ENCODE measurements at regions not wholly inside any gene's neighbourhood (a gene's known extent, or its start where the extent isn't known, plus 50 kb on each side); places are given as distances from the start of the nearest gene placed in this dataset.

- peak; percentile 92 for TF ChIP-seq RAD51 (IDR thresholded peaks at IDR 0.05; ENCODE audit: borderline replicate concordance, low read depth)
Observed at GRCh38 chr5:143469125-143469524, 65.6 kb upstream of the NR3C1 start (continued).

- no peaks in the 10 kb centered on the region for H3K9me1 ChIP-seq (ENCODE audit: control insufficient read depth, insufficient read depth, low read length)
- H3K4me1 ChIP-seq (replicated peaks in 1 of 2; ENCODE audit: control insufficient read depth in 2 of 2, insufficient read depth in 2 of 2, low read length in 2 of 2) = no peaks in the 10 kb centered on the region
- ChIA-PET CTCF (ENCODE audit: low intra/inter-chr PET ratio) (no interaction called here), POLR2A (no interaction called here)
- no peaks in the 10 kb centered on the region for H3K27me3 ChIP-seq (ENCODE audit: control insufficient read depth in 2 of 2, insufficient read depth in 2 of 2, low read length in 2 of 2)
- intact Hi-C loops (cut with micrococcal nuclease) (no loop called here), in situ Hi-C loops (cut with MboI) (no loop called here)
- no peaks in the 10 kb centered on the region for H3K9me3 ChIP-seq (replicated peaks; ENCODE audit: control insufficient read depth, insufficient read depth, low read depth, low read length)
- FAIRE-seq (no peak), DNase-seq (ENCODE audit: extremely low read depth in 1 of 4, low spot score in 3 of 4) (no peak), ATAC-seq (no peak)
- H3K36me3 ChIP-seq (ENCODE audit: control insufficient read depth, insufficient read depth, low read length) = no peaks in the 10 kb centered on the region
- no peak for TF ChIP-seq HDGF (IDR thresholded peaks at IDR 0.05)
- TF ChIP-seq, protein P1, sequence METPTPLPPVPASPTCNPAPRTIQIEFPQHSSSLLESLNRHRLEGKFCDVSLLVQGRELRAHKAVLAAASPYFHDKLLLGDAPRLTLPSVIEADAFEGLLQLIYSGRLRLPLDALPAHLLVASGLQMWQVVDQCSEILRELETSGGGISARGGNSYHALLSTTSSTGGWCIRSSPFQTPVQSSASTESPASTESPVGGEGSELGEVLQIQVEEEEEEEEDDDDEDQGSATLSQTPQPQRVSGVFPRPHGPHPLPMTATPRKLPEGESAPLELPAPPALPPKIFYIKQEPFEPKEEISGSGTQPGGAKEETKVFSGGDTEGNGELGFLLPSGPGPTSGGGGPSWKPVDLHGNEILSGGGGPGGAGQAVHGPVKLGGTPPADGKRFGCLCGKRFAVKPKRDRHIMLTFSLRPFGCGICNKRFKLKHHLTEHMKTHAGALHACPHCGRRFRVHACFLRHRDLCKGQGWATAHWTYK (CRISPR knock-in tag; IDR thresholded peaks at IDR 0.05) = no peak
- no peak for TF ChIP-seq ZNF174 (CRISPR knock-in tag; IDR thresholded peaks at IDR 0.05)
- TF ChIP-seq PCBP1 (IDR thresholded peaks at IDR 0.05; ENCODE audit: low read depth, low read length, poor library complexity, severe bottlenecking) = no peak
- no peak for TF ChIP-seq BCLAF1 (IDR thresholded peaks at IDR 0.05; ENCODE audit: borderline replicate concordance in 1 of 2, control insufficient read depth in 1 of 2, low read depth in 2 of 2, low read length in 1 of 2)
- no peak for TF ChIP-seq ILK (tag; IDR thresholded peaks at IDR 0.05; ENCODE audit: borderline replicate concordance, low read depth)
- TF ChIP-seq NBN (IDR thresholded peaks at IDR 0.05; ENCODE audit: low read depth) = no peak
- no peak for TF ChIP-seq FOSL1 (tag; conservative IDR thresholded peaks at IDR 0.05)
- no peak for TF ChIP-seq ELF2 (CRISPR knock-in tag; IDR thresholded peaks at IDR 0.05)
- TF ChIP-seq ZNF184 (CRISPR knock-in tag; IDR thresholded peaks at IDR 0.05) = no peak
- H3K4me3 ChIP-seq = no peak overlapping the region
- no peaks in the 10 kb centered on the region for H3K79me2 ChIP-seq (ENCODE audit: control insufficient read depth, insufficient read depth, low read length)
- H3K4me2 ChIP-seq (ENCODE audit: insufficient read depth, low read length) = no peak overlapping the region
- no peak overlapping the region for H3K27ac ChIP-seq (ENCODE audit: extremely low read depth, low read depth, low read length)
- no peak overlapping the region for H3K9ac ChIP-seq (ENCODE audit: insufficient read depth in 1 of 2, low read depth in 2 of 2, low read length in 2 of 2)
- WGBS (ENCODE audit: insufficient coverage, low coverage, missing lambda C conversion rate) = 0% methylated on average over 1 of the region's 1 CpG
- H2AFZ ChIP-seq (ENCODE audit: low read depth, low read length) = no peak overlapping the region
- no peaks in the 10 kb centered on the region for H4K20me1 ChIP-seq (replicated peaks; ENCODE audit: control insufficient read depth, insufficient read depth, low read length)
- no TSS peak for BruUV-seq (replicated peaks)
Observed at GRCh38 chr5:143466632-143467031, 63.1 kb upstream of the NR3C1 start.

Measured in K562 (cell line).